ENCODE measurements at regions not wholly inside any gene's neighbourhood (a gene's known extent, or its start where the extent isn't known, plus 50 kb on each side); places are given as distances from the start of the nearest gene placed in this dataset.

- Mint-ChIP-seq H3K27ac (no peak overlapping the region), H3K9me3 (ENCODE audit: low read depth) (peaks cover 12% of the 10 kb centered on the region), H3K4me3 (no peak overlapping the region), H3K36me3 (no peaks in the 10 kb centered on the region), H3K4me1 (ENCODE audit: low read depth) (no peaks in the 10 kb centered on the region), H3K27me3 (no peaks in the 10 kb centered on the region)
Observed at GRCh38 chr4:59987289-59987688, 1212.8 kb upstream of the ADGRL3 start.

DNA sequence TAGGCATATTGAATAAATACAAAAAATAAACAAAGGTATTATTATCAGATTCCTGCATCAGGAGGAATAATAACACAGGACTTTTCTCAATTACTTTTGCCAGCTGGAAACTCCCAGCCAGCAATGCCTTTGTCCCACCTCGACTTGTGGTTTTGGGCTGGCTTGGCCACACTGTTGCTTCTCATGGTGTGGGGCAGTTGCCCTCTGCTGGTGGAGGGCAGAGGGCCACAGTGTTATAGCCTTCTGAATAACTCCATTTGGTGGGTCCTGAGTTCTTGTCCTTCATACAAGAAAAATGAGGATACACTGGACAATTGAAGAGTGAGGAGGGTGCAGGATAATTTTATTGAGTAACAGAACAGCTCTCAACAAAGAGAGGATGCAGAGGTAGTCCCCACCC is 1206.0 kb upstream of the ADGRL3 start:
- Mint-ChIP-seq H3K4me3 (no peak overlapping the region), H3K9me3 (ENCODE audit: low read depth) (peaks cover 7% of the 10 kb centered on the region), H3K27ac (no peak overlapping the region), H3K4me1 (ENCODE audit: low read depth) (no peaks in the 10 kb centered on the region), H3K36me3 (no peaks in the 10 kb centered on the region), H3K27me3 (no peaks in the 10 kb centered on the region)

DNA sequence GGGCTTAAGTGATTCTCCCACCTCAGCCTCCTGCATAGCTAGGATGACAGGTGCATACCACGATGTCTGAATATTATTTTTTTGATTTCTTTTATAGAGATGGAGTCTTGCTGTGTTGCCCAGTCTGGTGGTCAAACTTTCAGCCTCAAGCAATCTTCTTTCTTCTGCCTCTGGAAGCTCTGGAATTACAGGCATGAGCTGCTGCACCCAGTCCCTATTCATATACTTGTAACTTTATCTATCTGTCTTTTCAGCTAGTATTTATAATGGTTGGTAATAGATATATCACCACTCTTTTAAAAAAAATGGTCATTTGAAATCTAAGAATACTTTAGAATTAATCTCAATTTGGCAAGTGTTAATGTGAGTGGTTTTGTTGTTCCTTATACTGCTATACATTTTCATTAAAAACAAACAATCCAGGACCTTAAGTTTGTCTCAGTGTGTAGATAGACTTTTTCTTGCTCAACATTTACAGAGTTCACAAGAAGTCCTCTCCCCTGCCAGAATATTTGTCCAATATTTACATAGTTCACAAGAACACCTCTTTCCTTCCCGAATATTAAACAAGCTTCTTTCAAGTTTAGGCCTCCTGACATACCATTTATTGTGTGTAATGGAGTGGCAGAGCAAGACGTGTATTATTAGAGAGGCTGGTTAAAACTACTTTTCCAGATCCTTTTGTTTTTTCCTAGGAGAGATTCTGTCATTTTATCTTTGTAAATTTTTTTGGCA is 1197.4 kb upstream of the ADGRL3 start:
- Mint-ChIP-seq H3K27ac (no peak overlapping the region), H3K36me3 (no peaks in the 10 kb centered on the region), H3K9me3 (ENCODE audit: low read depth) (peaks cover 15% of the 10 kb centered on the region), H3K4me1 (ENCODE audit: low read depth) (no peaks in the 10 kb centered on the region), H3K4me3 (no peak overlapping the region), H3K27me3 (no peaks in the 10 kb centered on the region)

DNA sequence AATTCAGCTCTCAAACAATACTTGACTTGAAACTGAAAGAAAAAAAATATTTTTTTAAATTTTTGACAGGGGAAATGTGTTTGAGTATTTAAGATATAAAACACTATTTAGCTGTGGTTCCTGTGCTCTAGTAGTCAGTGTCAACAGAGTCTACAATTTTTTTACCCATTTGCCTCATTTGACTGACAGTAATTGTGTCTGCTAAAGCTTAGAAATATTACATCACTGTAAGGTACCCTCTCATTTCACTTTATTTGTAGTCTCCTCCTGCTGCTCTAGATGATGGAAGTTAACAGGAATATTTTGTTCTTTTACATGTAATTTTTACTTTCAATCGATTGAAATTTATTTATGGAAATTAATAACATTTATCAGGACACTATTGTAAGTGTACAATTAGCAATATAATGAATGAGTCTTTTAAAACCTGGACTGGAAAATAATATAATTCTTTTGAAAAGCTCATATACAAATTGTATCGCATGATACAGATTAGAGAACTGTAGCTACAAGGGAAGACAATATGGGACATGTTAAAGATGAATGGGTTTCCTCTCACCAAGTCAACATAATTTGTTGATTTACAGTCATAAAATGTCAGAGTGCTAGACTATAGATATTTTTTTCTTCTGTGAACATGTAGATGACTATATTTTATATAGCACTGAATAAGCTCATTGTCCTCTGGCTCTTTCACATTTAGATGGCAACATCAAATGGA is 1186.5 kb upstream of the ADGRL3 start:
- Mint-ChIP-seq H3K4me3 (no peak overlapping the region), H3K9me3 (ENCODE audit: low read depth) (peaks cover 5% of the 10 kb centered on the region), H3K27ac (no peak overlapping the region), H3K36me3 (no peaks in the 10 kb centered on the region), H3K27me3 (no peaks in the 10 kb centered on the region), H3K4me1 (ENCODE audit: low read depth) (no peaks in the 10 kb centered on the region)

- Mint-ChIP-seq H3K9me3 (ENCODE audit: low read depth) (no peaks in the 10 kb centered on the region), H3K4me1 (ENCODE audit: low read depth) (no peaks in the 10 kb centered on the region), H3K36me3 (no peaks in the 10 kb centered on the region)
Observed at GRCh38 chr4:60016971-60017370, 1183.2 kb upstream of the ADGRL3 start.

DNA sequence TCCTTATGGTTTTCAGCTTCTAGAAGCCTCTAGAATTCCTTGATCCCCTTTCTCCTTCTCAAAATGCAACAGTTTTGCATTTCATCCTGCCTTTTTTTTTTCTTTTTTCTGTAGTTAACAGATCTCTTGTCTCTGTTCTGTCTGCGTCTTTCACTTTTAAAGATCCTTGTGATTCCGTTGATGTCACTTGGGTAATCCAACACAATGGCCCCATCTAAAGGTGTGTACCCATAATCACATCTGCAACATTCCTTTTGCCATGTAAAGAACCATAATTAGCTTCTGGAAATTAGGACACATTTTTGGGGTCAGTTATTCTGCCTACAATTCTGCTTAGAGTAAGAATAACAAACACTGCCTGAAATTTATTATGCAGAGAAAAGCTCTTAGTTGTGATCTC is 1180.9 kb upstream of the ADGRL3 start:
- Mint-ChIP-seq H3K9me3 (ENCODE audit: low read depth) (no peaks in the 10 kb centered on the region), H3K4me1 (ENCODE audit: low read depth) (no peaks in the 10 kb centered on the region), H3K4me3 (no peak overlapping the region), H3K27me3 (no peaks in the 10 kb centered on the region), H3K27ac (no peak overlapping the region), H3K36me3 (no peaks in the 10 kb centered on the region)

More at GRCh38 chr4:60016971-60017370, 1183.2 kb upstream of the ADGRL3 start:
- Mint-ChIP-seq H3K4me3 (no peak overlapping the region), H3K27me3 (no peaks in the 10 kb centered on the region), H3K27ac (no peak overlapping the region)

GRCh38 chr4:60019946-60020345 is 1180.2 kb upstream of the ADGRL3 start:
- Mint-ChIP-seq H3K27ac (no peak overlapping the region), H3K9me3 (ENCODE audit: low read depth) (no peaks in the 10 kb centered on the region), H3K36me3 (no peaks in the 10 kb centered on the region), H3K4me1 (ENCODE audit: low read depth) (no peaks in the 10 kb centered on the region), H3K27me3 (no peaks in the 10 kb centered on the region), H3K4me3 (no peak overlapping the region)

GRCh38 chr4:60020389-60020788 is 1179.7 kb upstream of the ADGRL3 start:
- Mint-ChIP-seq H3K36me3 (no peaks in the 10 kb centered on the region), H3K4me1 (ENCODE audit: low read depth) (no peaks in the 10 kb centered on the region), H3K27me3 (no peaks in the 10 kb centered on the region), H3K4me3 (no peak overlapping the region), H3K27ac (no peak overlapping the region), H3K9me3 (ENCODE audit: low read depth) (no peaks in the 10 kb centered on the region)

- no peaks in the 10 kb centered on the region for H3K27me3 Mint-ChIP-seq
- peaks cover 3% of the 10 kb centered on the region for H3K9me3 Mint-ChIP-seq (ENCODE audit: low read depth)
Observed at GRCh38 chr4:60033826-60034225, 1166.3 kb upstream of the ADGRL3 start.

GRCh38 chr4:60034361-60034760 is 1165.8 kb upstream of the ADGRL3 start:
- Mint-ChIP-seq H3K27me3 (no peaks in the 10 kb centered on the region), H3K36me3 (no peaks in the 10 kb centered on the region), H3K4me3 (no peak overlapping the region), H3K9me3 (ENCODE audit: low read depth) (peaks cover 3% of the 10 kb centered on the region), H3K27ac (no peak overlapping the region), H3K4me1 (ENCODE audit: low read depth) (no peaks in the 10 kb centered on the region)

More at GRCh38 chr4:60033826-60034225, 1166.3 kb upstream of the ADGRL3 start:
- Mint-ChIP-seq H3K36me3 (no peaks in the 10 kb centered on the region), H3K4me1 (ENCODE audit: low read depth) (no peaks in the 10 kb centered on the region), H3K4me3 (no peak overlapping the region), H3K27ac (no peak overlapping the region)

DNA sequence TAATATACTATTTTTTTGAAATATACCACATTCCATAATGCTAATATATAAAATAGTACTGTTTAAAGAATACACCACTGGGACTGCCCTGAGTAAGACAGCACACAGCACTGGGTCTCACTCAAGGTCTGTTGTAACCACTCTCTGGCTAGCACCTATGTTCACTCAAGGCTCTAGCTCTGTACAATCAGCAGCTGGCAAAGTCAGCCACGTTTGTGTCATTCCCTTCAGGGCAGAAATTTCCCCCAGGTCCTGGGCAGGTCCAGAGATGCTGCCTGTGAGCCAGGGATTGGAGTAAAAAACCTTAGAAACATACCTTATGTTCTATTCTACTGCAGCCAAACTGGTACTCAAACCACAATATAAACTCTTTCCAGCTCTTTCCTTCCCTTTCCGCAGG is 1160.2 kb upstream of the ADGRL3 start:
- Mint-ChIP-seq H3K9me3 (ENCODE audit: low read depth) (peaks cover under 1% of the 10 kb centered on the region), H3K4me3 (no peak overlapping the region)

GRCh38 chr4:60042231-60042652 is 1157.9 kb upstream of the ADGRL3 start:
- Mint-ChIP-seq H3K27me3 (no peaks in the 10 kb centered on the region), H3K36me3 (no peaks in the 10 kb centered on the region), H3K4me1 (ENCODE audit: low read depth) (no peaks in the 10 kb centered on the region), H3K9me3 (ENCODE audit: low read depth) (peaks cover 3% of the 10 kb centered on the region), H3K4me3 (no peak overlapping the region), H3K27ac (no peak overlapping the region)

More for the DNA sequence above, 1160.2 kb upstream of the ADGRL3 start:
- Mint-ChIP-seq H3K27me3 (no peaks in the 10 kb centered on the region), H3K36me3 (no peaks in the 10 kb centered on the region), H3K4me1 (ENCODE audit: low read depth) (no peaks in the 10 kb centered on the region), H3K27ac (no peak overlapping the region)

- Mint-ChIP-seq H3K36me3 (no peaks in the 10 kb centered on the region), H3K27ac (no peak overlapping the region), H3K9me3 (ENCODE audit: low read depth) (peaks cover 3% of the 10 kb centered on the region)
Observed at GRCh38 chr4:60042941-60043340, 1157.2 kb upstream of the ADGRL3 start.

DNA sequence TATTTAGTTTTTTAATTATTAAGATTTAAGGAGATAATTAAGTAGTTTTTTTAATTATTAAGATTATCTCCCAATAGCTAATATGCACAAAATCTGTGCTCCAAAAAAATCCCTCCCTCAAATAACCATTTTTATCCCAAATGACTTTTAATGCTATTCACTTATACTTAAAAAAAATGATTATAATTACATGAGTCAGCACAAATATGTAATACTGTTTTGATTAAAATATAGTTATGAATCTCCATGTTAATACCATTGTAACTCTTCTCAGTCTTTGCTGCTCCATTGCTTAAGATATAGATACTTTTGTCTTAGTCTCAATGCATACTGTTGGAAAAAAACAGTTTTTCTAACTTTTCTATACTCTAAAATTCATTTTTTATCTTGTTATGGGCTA is 1121.1 kb upstream of the ADGRL3 start:
- no peaks in the 10 kb centered on the region for H3K4me1 Mint-ChIP-seq (ENCODE audit: low read depth)
- H3K27me3 Mint-ChIP-seq = no peaks in the 10 kb centered on the region
- H3K36me3 Mint-ChIP-seq = no peaks in the 10 kb centered on the region
- no peak overlapping the region for H3K27ac Mint-ChIP-seq
- H3K9me3 Mint-ChIP-seq (ENCODE audit: low read depth) = peaks cover 6% of the 10 kb centered on the region
- H3K4me3 Mint-ChIP-seq = no peak overlapping the region

More at GRCh38 chr4:60042941-60043340, 1157.2 kb upstream of the ADGRL3 start:
- no peaks in the 10 kb centered on the region for H3K27me3 Mint-ChIP-seq
- no peaks in the 10 kb centered on the region for H3K4me1 Mint-ChIP-seq (ENCODE audit: low read depth)
- H3K4me3 Mint-ChIP-seq = no peak overlapping the region

DNA sequence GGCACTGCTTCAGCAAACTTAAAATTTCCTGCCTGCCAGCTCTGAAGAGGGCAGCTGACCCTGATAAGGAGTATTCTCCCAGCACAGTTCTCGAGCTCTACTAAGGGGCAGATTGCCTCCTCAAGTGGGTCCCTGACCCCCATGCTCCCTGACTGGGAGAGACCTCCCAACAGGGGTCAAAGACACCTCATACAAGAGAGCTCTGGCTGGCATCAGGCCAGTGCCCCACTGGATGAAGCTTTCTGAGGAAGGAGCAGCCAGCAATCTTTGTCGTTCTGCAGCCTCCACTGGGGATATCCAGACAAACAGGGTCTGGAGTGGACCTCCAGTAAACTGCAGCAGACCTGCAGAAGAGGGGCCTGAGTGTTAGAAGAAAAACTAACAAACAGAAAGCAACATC is 1118.3 kb upstream of the ADGRL3 start:
- H3K27me3 Mint-ChIP-seq = no peaks in the 10 kb centered on the region
- peaks cover 11% of the 10 kb centered on the region for H3K9me3 Mint-ChIP-seq (ENCODE audit: low read depth)
- no peak overlapping the region for H3K27ac Mint-ChIP-seq
- no peaks in the 10 kb centered on the region for H3K4me1 Mint-ChIP-seq (ENCODE audit: low read depth)
- no peaks in the 10 kb centered on the region for H3K36me3 Mint-ChIP-seq
- H3K4me3 Mint-ChIP-seq = no peak overlapping the region
